Mammary epithelial cell (primary cell): ENCODE measurements at regions not wholly inside any gene's neighbourhood (a gene's known extent, or its start where the extent isn't known, plus 50 kb on each side); places are given as distances from the start of the nearest gene placed in this dataset.

Source experiments
- EZH2 ChIP-seq: IDR thresholded peaks from 2 replicates; pipeline ENCODE4 v1.6.1; 2012; ENCODE audit warnings: low read length, inconsistent platforms, borderline replicate concordance
- TF ChIP-seq, protein P1 (sequence below), 2 donors: IDR thresholded peaks in 1 of 2; conservative IDR thresholded peaks in 1 of 2; 2 replicates each; pipeline ENCODE4 v1.5.1; 2011 to 2012; ENCODE audit warnings: inconsistent platforms in 2 of 2, low read length in 2 of 2, mild to moderate bottlenecking in 2 of 2, control low read depth in 1 of 2, low read depth in 1 of 2; ENCODE audit not compliant: insufficient read depth in 1 of 2; ENCODE audit errors: extremely low read depth in 1 of 2

DNA sequence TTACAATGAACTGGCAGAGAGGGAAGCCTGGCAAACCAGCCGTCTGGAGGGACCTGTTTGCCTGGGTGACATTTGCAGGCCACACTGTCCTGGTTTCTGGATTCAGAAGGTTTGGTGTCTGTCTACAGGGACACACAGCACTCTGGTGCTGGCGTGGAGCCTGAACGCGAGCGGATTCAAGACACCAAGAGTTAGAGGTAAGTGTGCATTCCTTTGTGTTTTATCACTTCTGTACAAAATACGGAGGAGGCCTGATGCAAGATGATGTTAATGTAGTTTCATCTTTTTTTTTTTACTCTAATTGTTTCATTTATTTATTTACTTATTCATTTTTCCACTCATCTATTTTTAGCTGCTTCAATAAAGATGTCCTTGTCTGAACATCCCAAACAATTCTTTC, 485.3 kb upstream of the ADARB2 start:
- TF ChIP-seq, protein P1, sequence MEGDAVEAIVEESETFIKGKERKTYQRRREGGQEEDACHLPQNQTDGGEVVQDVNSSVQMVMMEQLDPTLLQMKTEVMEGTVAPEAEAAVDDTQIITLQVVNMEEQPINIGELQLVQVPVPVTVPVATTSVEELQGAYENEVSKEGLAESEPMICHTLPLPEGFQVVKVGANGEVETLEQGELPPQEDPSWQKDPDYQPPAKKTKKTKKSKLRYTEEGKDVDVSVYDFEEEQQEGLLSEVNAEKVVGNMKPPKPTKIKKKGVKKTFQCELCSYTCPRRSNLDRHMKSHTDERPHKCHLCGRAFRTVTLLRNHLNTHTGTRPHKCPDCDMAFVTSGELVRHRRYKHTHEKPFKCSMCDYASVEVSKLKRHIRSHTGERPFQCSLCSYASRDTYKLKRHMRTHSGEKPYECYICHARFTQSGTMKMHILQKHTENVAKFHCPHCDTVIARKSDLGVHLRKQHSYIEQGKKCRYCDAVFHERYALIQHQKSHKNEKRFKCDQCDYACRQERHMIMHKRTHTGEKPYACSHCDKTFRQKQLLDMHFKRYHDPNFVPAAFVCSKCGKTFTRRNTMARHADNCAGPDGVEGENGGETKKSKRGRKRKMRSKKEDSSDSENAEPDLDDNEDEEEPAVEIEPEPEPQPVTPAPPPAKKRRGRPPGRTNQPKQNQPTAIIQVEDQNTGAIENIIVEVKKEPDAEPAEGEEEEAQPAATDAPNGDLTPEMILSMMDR (conservative IDR thresholded peaks at IDR 0.05 in 1 of 2, IDR thresholded peaks at IDR 0.05 in 1 of 2; ENCODE audit: extremely low read depth in 1 of 2, insufficient read depth in 1 of 2, low read depth in 1 of 2, low read length in 2 of 2): no peak
- no peak for TF ChIP-seq EZH2
